HUDEP-2 (cell line): ENCODE measurements at regions not wholly inside any gene's neighbourhood (a gene's known extent, or its start where the extent isn't known, plus 50 kb on each side); places are given as distances from the start of the nearest gene placed in this dataset.

Source experiments
- DNase-seq, 76 experiments: peaks; one replicate each; lab custom pipeline; 2025; ENCODE audit not compliant: unreplicated experiment in 76 of 76; lab: John Stamatoyannopoulos, UW

DNA sequence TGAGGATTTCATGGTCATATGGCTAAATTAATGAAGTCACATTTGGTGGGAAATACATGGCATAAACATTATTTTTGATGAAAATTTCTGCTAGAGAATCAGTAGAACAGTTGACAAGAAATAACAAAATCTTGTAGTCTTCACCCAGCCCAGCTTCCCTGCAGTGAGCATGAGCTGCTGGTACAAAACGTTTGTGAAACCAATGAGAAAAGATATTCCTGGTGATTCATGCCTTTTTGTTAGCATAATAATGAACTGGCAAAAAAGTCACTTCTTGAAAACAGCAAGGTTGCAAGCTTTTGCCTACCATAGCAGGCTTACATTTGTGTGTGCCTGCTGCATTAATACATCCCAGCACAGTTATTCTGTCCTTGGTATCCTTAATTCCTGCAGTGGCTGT lies 475.9 kb upstream of the HTR2A start:
- no peak for DNase-seq

- no peak for DNase-seq
Observed at GRCh38 chr13:47351798-47352197, 454.9 kb upstream of the HTR2A start.

DNA sequence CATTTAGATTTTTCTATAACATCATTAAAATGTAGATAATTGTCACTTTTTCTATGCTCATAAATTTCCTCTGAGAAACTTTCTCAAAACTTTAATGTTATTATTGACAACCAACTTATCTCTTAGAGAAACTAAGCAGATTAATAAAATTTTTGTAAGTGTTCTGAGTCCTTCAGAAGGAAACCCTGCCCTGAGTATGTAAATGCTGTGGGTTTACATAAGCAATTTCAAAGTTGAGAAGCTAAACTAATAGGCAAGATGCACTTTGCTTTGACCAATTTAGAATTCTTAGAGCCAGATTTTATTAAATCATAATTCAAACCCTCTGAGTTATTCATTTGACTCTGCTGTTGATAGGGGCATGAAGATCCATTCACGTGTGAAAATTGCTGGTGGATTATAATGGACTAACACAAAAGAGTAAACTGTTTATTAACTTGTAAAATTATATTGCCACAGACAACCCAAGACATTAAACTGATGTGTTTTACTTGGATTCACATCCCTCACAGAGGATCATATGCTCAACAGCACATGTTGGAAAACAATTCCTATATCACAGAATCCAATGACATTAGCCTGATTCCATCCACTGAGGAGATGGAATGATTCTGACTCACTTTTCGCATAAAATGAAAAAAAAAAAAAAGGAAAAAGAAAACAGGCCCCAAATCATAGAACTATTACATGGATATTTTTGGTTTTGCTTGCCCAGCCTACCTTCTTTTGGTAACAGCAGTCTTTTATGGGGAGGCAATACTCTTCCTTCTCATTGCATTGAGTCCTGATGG lies 453.7 kb upstream of the HTR2A start:
- no peak for DNase-seq

DNA sequence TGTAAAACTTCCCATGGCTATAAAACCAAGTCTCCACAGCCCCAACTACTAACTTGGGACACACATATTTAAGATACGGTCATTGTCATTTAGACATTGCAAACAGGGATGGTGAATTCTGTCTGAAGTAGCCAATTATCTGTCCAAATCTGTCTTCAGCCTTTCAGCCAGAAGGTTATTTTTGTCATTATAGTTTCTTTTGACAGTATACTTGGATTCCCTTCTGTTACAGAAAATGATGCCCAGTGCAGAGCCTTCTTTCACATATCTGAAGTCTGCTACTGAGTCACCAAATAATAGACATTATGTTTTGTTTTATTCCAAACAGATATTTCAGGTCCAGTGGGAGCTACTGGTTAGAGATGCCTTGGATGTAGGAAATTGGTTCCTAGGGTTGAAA lies 452.4 kb upstream of the HTR2A start:
- no peak for DNase-seq

DNA sequence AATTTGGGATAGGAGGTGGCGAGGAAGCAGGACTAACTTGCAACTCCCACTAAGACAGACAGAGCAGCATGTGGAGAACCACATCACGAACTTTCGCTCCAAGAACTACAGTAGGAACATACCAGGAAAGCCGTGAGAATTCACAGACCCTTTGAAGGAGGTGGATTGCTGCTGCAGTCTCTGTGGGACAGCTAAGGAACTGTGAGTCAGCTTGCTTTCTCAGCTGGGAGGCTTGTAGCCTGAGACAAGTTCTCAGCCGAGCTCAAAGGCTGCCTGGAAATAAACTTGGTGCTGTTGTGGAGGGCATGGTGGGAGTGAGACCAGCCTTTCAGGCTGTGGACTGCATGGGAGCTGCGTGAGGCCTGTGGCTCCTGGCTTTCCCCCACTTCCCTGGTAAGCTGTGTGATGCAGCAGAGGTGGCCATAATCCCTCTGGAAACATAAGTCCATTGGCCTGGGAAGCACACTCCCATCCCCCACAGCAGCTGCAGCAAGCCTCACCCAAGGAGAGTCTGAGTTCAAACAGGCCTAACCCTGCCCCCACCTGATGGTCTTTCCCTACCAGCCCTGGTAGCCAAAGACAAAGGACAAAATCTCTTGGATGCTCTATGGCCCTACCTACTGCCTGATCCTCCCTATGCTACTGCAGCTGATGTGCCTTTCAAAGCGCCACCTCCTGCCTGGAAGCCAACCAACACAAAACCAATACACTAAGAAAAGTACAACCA lies 441.1 kb upstream of the HTR2A start:
- no peak for DNase-seq

GRCh38 chr13:47334173-47334572 lies 437.3 kb upstream of the HTR2A start:
- DNase-seq: no peak

GRCh38 chr13:47332149-47332548 lies 435.3 kb upstream of the HTR2A start:
- DNase-seq: no peak

DNA sequence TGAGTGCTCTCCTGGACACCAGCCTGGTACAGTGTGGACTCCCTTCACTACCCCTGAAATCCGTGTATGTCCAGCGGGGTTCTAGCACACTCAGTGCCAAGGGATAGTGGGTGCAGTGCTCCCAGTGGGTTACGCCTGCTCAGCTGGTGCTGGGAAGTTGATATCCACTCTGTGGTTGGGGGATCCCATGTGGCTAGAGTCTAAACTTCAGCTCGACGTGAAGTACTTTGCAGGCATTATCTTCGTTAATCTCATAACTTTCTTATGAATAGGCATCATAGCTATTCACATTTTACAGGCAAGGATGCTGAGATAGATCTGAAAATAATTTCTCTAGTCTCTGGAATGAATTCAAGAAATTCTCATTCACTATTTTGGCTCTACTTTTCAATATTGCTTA lies 433.2 kb upstream of the HTR2A start:
- DNase-seq: peak in 1 of 76 experiments; percentile 1

DNA sequence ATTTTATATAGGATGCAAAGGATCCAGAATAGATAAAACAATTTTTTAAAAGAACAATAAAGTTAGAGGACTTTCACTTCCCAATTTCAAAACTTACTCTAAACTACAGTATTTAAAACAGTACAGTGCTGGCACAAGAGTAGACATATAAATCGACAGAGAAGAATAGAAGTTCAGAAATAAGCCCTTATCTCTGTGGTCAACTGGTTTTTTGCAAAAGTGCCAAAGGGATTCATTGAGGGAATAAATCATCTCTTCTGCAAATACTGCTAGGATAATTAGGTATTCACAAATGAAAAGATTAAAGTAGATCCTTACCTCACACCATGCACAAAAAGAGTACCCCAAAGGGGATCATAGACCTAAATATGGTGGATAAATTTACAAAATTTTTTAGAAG lies 431.0 kb upstream of the HTR2A start:
- no peak for DNase-seq

- no peak for DNase-seq
Observed at GRCh38 chr13:47326061-47326460, 429.2 kb upstream of the HTR2A start.

GRCh38 chr13:47317356-47317755 lies 420.5 kb upstream of the HTR2A start:
- DNase-seq: no peak

- DNase-seq: no peak
Observed at GRCh38 chr13:47310401-47310800, 413.5 kb upstream of the HTR2A start.

DNA sequence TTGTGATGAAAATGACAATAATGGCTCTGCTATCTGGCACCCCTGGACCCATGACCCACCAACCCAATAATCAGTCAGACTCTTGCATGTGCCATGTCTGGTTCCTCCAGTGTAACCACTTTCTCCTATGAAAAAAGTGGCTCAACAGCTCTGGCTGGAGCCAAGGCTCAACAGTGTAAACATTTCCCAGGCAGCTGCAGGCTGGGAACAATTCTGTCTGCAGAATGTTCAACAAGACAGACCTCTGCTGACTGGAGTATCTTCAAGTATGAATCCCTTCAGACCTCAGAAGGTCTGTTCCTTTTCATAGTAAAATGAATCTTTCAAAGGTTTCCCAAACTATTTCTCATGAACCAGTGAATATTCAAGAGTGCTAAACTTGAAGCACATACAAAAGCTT lies 410.1 kb upstream of the HTR2A start:
- no peak for DNase-seq

- no peak for DNase-seq
Observed at GRCh38 chr13:47303626-47304025, 406.8 kb upstream of the HTR2A start.

DNA sequence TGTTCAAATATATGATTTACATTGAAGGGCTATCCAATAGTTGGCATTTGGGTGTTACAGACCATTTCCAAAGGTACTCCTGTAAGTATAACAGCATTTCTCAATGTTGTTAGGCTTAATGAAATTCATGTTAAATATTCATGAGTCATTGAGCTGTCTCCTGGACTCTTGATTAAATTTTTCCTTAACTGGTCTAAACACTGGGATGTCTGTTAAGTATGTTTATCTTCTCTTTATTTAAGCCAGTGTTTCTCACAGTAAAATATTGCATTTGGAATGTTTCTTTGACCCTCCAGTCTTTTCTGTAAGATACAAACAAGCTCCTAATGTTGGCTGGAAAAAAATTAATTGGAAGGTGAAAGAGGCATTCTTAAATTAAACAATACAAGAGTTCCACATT lies 402.5 kb upstream of the HTR2A start:
- no peak for DNase-seq

DNA sequence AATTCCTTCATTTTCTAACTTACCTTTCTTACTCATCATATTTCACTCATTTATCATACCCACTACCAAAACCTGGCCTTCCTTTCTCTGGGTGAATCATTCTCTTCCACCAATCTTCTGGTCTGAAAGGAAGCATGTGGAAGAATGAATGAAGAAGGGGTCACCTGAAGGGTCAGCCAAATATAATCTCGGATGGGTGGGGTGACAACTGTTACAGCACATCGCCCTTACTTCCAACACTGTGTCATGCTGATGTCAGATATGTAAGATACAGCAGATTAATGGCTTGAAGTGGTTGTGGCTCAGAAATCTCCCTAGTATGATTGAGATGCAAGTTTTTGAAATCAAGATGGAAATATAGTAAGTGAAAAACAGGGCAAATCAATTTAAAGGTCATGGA lies 401.7 kb upstream of the HTR2A start:
- DNase-seq: no peak

DNA sequence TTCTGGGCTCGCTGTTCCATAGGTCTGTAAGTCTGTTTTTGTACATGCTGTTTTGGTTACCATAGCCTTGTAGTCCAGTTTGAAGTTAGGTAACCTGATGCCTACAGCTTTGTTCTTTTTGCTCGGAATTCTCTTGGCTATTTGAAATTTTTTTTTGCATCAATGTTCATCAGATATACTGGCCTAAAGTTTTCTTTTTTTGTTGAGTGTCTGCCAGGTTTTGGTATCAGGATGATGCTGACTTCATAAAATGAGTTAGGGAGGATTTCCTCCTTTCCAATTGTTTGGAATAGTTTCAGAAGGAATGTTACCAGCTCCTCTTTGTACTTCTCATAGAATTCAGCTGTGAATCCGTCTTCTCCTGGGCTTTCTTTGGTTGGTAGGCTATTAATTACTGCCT lies 397.8 kb upstream of the HTR2A start:
- DNase-seq: no peak

- no peak for DNase-seq
Observed at GRCh38 chr13:47291107-47291656, 394.3 kb upstream of the HTR2A start.

DNA sequence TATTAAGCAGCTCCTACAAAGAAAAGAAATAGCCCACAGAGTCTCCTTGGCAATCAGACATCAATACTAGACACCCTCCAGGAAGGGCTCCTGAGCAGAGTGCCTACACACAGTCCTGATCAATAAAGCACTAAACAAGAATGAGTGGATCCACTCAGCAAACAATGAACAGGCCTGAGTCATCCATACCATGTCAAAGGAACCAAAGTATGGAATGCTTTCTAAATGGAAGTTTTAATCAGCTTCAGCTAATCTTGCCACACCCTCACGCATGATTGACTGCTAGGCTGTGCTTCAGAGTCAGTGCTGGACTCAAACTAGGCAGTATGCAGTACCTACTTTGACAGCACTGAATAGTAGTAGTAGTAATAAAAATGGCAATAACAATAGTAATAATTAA lies 392.7 kb upstream of the HTR2A start:
- DNase-seq: no peak

DNA sequence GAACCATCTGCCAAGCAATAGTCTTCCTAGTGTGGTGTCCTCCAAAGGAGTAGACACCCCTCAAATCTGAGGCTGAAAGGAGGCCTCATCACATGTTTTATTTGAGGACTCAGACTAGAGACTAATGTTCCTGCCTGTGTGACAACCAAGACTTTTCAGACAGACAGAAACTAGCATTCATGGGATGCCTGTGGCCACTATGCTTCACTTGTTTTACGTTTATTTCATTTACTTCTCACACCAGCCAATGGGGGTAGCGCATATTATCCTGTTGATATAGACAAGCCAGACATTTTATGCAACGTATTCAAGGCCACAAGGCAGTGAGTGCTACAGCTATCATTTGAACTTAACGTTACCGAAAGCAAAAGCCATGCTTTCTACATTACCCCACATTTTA lies 391.7 kb upstream of the HTR2A start:
- DNase-seq: no peak

- DNase-seq: no peak
Observed at GRCh38 chr13:47287291-47287751, 390.5 kb upstream of the HTR2A start.

- no peak for DNase-seq
Observed at GRCh38 chr13:47281991-47282390, 385.1 kb upstream of the HTR2A start.
